GM18867 (cell line): ENCODE measurements at regions not wholly inside any gene's neighbourhood (a gene's known extent, or its start where the extent isn't known, plus 50 kb on each side); places are given as distances from the start of the nearest gene placed in this dataset.

ENCODE experiments used
- ATAC-seq: cut with Tn5 transposase; IDR thresholded peaks from one replicate; pipeline ENCODE4 v1.9.1; 2021; ENCODE audit warnings: mild to moderate bottlenecking, moderate library complexity; ENCODE audit not compliant: unreplicated experiment

GRCh38 chr7:157482025-157482424 lies 145.2 kb downstream of the DNAJB6 start:
- no peak for ATAC-seq

- no peak for ATAC-seq
Measured at GRCh38 chr7:157482517-157483087, 145.8 kb downstream of the DNAJB6 start.

- no peak for ATAC-seq
Measured at GRCh38 chr7:157483515-157483914, 146.7 kb downstream of the DNAJB6 start.

- no peak for ATAC-seq
Measured at GRCh38 chr7:157483971-157484410, 147.2 kb downstream of the DNAJB6 start.

GRCh38 chr7:157484411-157485081 lies 147.7 kb downstream of the DNAJB6 start:
- no peak for ATAC-seq

GRCh38 chr7:157485361-157485831 lies 148.6 kb downstream of the DNAJB6 start:
- ATAC-seq, result no peak

GRCh38 chr7:157486007-157486755 lies 149.4 kb downstream of the DNAJB6 start:
- no peak for ATAC-seq

- ATAC-seq, result no peak
Measured at GRCh38 chr7:157487046-157487770, 150.4 kb downstream of the DNAJB6 start.

GRCh38 chr7:157488281-157488680 lies 151.5 kb downstream of the DNAJB6 start:
- ATAC-seq, result no peak

GRCh38 chr7:157488966-157489365 lies 152.2 kb downstream of the DNAJB6 start:
- ATAC-seq, result no peak
